Endothelial cell of hepatic sinusoid (primary cell): ENCODE measurements at regions not wholly inside any gene's neighbourhood (a gene's known extent, or its start where the extent isn't known, plus 50 kb on each side); places are given as distances from the start of the nearest gene placed in this dataset.

ENCODE experiments used
- in situ Hi-C: cut with HindIII; loops from 2 replicates; pipeline ENCODE4 v1.10.0; 2017; ENCODE audit warnings: low sequenced_read_pairs

DNA sequence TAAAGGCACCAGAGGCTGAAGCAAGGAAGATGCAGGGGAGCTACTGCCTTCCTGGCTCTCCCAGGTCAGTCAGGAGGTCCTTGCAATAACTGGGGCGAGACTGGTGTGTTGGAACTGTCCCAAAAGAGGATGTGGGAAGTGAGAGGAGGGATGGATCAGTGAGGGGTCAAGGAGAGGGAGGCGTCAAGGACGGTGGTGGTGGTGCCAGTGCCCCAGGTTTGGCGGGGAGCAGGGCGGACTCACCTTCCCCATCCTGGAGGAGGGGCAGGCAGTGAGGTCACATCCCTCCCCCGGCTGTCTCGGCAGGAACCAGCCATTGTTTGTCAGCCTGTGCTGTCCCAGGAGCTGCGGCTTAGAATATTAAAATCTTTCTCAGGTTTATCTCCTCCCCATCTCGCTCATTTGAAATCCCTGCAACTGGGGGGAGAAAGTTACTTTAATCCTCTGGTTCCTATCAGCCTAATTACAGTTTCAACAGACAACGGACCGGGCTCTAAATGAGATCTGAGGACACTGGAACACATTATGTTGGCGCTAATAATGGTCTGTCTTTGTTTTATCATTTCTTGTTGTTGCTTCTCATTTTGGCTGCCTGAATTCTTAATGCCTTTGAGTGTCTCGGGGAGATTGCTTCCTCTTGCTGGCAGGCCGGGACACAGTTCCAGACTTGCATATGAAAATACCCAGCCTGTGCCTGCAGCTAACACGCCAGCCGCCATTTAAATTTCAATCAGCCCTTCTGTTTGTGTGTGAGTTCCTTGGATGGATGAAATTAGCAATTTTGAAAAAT lies 387.5 kb downstream of the RPS24 start:
- in situ Hi-C loops = loop anchor here (10.0 kb wide), 1 partner anchor 116 kb away; no protein-coding TSS in a partner anchor

DNA sequence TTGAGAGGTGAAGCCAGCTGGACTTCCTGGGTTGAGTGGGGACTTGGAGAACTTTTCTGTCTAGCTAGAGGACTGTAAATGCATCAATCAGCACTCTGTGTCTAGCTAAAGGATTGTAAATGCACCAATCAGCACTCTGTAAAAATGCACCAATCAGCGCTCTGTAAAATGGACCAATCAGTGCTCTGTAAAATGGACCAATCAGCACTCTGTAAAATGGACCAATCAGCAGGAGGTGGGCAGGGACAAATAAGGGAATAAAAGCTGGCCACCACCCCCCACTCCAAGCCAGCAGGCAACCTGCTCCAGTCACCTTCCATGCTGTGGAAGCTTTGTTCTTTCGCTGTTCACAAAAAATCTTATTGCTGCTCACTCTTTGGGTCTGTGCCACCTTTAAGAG lies 390.4 kb downstream of the RPS24 start:
- in situ Hi-C loops = loop anchor here (10.0 kb wide), 1 partner anchor 119 kb away; no protein-coding TSS in a partner anchor

DNA sequence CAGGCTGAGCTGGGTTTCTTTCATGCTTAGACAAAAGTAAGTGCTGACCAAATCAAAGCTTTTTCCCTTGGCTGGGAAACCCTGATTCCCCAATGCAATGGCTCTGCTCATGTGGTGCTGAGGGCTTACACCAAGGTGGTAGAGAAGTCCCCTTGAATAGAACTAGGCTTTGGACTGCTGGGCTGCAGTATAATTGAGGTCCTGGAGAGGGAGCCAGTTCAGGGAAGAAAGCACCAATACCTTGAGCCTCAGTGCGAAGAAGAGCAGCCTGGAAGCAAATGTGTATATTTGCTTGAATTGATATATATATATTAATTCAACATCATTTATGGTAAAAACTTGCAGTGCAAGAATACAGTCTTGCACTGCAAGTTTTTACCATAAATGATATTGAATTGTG lies 391.1 kb downstream of the RPS24 start:
- in situ Hi-C loops = loop anchor here (5.0 to 10.0 kb wide), 2 partner anchors 120 to 228 kb away; no protein-coding TSS in a partner anchor

- in situ Hi-C loops = loop anchor here (5.0 to 10.0 kb wide), 2 partner anchors 121 to 226 kb away; no protein-coding TSS in a partner anchor
Measured at GRCh38 chr10:78426181-78426580, 392.5 kb downstream of the RPS24 start.

- in situ Hi-C loops = loop anchor here (5.0 to 10.0 kb wide), 2 partner anchors 123 to 225 kb away; no protein-coding TSS in a partner anchor
Measured at GRCh38 chr10:78427497-78428031, 393.9 kb downstream of the RPS24 start.

GRCh38 chr10:78428579-78428978 lies 394.9 kb downstream of the RPS24 start:
- in situ Hi-C loops = loop anchor here (5.0 to 10.0 kb wide), 2 partner anchors 124 to 224 kb away; no protein-coding TSS in a partner anchor

DNA sequence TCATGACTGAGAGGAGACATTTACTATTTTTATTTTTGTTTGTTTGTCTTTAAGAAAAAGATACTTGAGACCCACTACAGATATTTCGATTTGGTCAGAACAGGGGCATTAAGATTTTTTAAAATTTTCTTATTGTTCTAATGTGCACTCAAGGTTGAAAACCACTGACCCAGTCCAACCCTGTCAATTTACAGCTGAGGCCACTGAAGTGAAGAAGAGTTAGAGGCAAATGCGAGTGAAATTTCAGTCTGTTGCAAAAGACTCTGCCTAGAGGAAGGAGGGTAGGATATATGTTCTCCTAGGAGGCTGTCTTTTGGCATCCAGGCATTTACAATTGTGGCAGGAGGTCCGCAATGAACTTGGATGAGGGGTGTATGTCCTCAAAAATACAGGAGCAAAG lies 396.3 kb downstream of the RPS24 start:
- in situ Hi-C loops = loop anchor here (5.0 to 10.0 kb wide), 2 partner anchors 125 to 222 kb away; no protein-coding TSS in a partner anchor

DNA sequence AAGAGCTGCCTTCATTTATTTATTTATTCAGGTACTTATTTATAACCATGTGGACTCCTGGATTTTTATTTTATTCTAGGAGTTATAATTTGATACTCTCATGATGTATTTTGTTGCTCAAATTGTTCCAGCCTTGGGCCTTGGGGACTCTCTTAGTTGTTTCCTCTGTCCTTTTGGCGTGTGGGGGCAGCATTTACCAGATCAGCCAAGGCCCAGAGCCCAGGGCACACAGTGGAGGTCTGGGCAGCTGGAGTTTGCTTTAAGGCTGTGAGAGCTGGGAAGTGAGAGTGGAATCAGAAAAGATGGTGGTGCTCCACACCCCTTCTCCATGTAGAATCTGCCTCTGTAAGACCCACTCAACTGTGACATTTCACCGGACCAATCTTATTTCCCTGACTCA lies 398.9 kb downstream of the RPS24 start:
- in situ Hi-C loops = no loop called here

- in situ Hi-C loops = no loop called here
Measured at GRCh38 chr10:78433076-78433595, 399.5 kb downstream of the RPS24 start.

- in situ Hi-C loops = no loop called here
Measured at GRCh38 chr10:78433766-78434535, 400.3 kb downstream of the RPS24 start.

GRCh38 chr10:78434886-78435285 lies 401.2 kb downstream of the RPS24 start:
- in situ Hi-C loops = no loop called here

DNA sequence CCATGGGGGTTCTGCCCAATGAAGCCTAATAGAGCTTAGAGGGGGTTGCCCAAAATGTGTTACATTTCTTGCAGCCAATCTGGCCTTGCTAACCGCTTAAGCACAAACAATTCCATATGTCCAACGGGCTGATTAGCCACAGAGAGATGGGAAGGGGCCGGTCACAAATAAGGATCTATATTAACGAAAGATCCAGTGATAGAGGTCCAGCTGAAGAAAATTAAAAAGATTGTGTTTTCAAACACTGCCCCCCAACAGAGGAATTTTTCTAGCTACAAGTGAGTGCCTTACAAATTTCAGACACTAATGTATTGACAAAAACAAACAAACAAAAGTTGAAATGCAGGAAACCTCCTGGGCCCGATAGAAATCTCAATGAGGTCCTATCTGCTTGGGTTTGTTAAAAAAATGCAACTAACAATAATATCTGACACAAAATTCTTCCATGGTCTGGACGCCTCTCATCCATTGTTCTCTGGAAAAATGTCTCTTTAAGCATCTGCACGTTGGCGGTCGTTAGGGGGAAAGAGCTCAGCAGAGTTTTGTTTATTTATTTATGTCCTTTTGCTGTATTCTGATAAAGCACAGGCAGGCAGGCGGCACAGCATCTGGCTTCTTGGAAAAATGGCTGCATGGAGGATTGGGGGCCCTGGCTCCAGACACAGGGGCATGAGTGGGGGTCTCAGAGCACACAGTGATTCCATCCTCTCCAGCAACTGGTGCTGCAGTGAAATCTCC lies 402.0 kb downstream of the RPS24 start:
- in situ Hi-C loops = no loop called here

DNA sequence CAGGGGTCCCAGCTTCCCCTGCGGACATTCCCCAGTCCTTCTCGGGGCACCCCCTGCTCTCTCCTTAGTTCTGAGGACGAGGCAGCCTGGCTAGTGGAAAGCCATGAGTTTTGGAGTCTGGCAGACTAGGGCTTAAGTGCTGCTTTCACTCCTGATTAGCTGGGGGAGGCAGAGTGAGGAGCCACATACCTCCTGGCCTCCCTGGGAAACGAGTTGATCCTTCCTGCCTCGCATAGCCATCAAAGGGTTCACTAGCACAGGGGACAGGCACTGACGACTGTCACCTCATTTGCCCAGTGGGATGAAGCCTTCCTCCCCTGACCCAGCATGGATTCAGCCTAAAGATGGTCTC lies 402.5 kb downstream of the RPS24 start:
- in situ Hi-C loops = no loop called here

DNA sequence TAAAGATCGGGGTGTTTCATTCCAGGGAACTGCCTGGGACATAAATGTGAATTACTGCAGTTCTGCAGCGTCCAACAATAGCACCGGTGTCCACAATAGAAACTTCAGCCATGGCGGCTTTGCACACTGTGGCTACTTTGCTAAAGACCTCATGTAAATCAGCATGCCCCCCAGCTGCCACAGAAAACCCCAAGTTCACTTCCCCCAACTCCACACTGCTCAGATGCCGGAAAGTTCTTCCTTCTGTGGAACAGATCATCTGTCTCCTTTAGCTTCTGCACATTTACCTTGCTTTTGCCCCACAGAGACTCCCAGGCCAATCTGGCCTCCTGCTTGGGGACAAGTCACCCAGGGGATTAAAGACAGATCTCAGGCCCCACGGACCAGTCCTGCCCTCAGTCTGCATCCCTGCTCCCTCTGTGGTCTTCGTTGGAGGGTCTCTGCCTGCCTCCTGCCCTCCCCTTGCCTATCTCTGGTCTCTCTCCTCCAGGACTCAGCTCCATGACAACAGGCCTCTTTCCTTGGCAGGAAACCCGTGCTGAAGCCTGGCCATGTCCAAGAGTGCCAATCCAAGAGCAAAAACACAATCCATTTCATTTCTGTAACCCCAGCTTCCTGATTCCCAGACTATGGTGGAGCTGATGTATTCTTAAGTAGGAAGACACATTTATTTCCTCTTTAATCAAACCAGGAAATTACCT lies 403.2 kb downstream of the RPS24 start:
- in situ Hi-C loops = no loop called here

DNA sequence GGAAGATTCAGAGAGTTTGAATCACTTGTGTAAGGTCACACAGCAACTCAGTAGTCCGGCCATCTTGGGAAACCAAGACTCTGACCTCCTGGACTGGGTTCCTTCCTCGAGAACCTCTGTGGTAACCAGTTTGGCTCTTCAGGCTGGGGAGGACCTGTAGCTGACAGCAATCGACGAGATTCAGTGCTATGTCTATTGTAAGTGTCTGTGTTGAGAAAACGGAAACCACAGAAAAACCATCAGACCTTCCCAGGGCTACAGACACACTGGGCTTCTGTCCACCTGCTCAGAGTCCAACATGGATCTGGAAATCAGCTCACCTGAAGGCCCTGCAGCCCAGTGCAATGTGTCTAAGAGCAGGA lies 403.7 kb downstream of the RPS24 start:
- in situ Hi-C loops = no loop called here

DNA sequence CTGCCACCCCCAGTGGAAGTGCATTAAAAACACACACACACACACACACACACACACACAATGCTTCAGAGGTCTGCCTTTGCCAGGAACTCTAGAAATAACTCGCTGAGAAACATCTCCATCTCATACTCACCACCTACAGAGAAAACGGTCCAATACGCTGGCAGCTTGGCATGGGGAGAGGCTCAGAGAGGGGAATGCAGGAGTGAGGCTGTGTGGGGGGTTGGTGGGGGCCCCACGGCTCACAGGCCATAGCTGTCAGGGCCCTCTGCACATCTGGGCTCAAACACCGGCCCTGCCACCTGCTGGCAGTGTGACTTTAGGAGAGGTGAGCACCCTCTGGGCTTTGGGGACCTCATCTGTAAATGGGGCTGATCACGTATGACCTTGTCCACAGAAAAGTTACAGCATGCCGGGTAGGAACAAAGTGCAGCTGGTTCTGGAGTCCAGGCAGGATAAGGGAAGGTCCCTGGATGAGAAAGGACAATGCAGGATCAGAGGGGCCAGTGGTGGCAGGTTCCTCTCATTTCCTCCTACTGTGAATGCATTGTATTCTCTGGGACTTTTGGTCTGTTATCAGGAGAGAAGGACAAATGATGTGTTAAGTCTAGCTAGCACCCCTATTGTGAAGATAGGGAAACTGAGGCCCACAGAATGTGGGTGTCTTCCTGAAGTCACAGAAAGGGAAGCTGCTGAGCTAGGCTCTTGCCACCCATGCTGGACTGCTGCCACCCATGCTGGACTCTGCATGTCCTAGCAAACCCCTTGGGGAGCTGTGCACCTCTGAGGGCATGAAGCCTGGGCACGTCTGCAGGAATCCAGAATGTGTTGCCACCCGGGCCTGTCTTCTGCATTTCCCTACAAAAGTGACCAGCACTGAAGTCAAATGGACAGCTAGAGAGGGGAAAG lies 404.6 kb downstream of the RPS24 start:
- in situ Hi-C loops = no loop called here

- in situ Hi-C loops = no loop called here
Measured at GRCh38 chr10:78438907-78439809, 405.5 kb downstream of the RPS24 start.

- in situ Hi-C loops = loop anchor here (10.0 kb wide), 1 partner anchor 396 kb away; no protein-coding TSS in a partner anchor
Measured at GRCh38 chr10:78441010-78441409, 407.3 kb downstream of the RPS24 start.
